Thyroid gland (tissue), 4 donors: ENCODE measurements at regions not wholly inside any gene's neighbourhood (a gene's known extent, or its start where the extent isn't known, plus 50 kb on each side); places are given as distances from the start of the nearest gene placed in this dataset.

ENCODE experiments used
- POLR2A ChIP-seq, 2 donors: fragments of 450-650 bp; IDR thresholded peaks; one replicate each; pipeline ENCODE4 v1.6.1; 2017; ENCODE audit warnings: antibody characterized with exemption in 2 of 2, mild to moderate bottlenecking in 2 of 2, moderate library complexity in 1 of 2
- TF ChIP-seq, protein P1 (sequence below), 6 experiments: fragments of 200-600 bp in 3 of 6; fragments of 450-650 bp in 3 of 6; sonication (generic) in 3 of 6; IDR thresholded peaks; one replicate each; pipeline ENCODE4 v1.5.1; 2016 to 2019; ENCODE audit warnings: antibody characterized with exemption in 6 of 6, mild to moderate bottlenecking in 2 of 6, inconsistent platforms in 1 of 6, moderate library complexity in 1 of 6

DNA sequence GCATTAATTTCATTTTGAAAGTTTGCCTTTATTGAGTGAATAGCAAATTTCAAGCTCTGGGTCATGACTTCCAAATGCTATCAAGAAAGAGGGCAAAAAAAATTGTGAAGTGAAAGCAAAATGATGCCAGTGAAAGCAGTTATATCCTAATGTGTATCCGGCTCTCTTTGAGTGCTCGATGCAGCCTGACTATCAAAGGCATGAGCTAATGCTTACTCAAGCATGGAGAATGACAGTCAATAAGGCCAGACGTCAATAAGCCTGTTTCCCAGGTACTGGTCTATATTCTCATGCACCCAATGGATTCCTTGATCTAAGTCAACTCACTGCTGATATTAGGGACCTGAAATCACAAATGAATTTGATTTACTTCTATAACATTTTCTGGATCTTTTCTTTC, 435.5 kb downstream of the CAAP1 start:
- TF ChIP-seq, protein P1, sequence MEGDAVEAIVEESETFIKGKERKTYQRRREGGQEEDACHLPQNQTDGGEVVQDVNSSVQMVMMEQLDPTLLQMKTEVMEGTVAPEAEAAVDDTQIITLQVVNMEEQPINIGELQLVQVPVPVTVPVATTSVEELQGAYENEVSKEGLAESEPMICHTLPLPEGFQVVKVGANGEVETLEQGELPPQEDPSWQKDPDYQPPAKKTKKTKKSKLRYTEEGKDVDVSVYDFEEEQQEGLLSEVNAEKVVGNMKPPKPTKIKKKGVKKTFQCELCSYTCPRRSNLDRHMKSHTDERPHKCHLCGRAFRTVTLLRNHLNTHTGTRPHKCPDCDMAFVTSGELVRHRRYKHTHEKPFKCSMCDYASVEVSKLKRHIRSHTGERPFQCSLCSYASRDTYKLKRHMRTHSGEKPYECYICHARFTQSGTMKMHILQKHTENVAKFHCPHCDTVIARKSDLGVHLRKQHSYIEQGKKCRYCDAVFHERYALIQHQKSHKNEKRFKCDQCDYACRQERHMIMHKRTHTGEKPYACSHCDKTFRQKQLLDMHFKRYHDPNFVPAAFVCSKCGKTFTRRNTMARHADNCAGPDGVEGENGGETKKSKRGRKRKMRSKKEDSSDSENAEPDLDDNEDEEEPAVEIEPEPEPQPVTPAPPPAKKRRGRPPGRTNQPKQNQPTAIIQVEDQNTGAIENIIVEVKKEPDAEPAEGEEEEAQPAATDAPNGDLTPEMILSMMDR (IDR thresholded peaks at IDR 0.05) = no peak
- TF ChIP-seq POLR2A (IDR thresholded peaks at IDR 0.05) = no peak
